ENCODE measurements at regions not wholly inside any gene's neighbourhood (a gene's known extent, or its start where the extent isn't known, plus 50 kb on each side); places are given as distances from the start of the nearest gene placed in this dataset.

- intact Hi-C loops (cut with DNase I) = loop anchor here in 1 of 10 donors (10.0 kb wide), 1 partner anchor 316 kb away; the partner anchor contains the start of gene GORAB
- Histone ChIP-seq H3K36me3 (no peaks in the 10 kb centered on the region), H3K27ac (no peak overlapping the region), H3K4me1 (peaks cover 0 to 48% (median 15%) of the 10 kb centered on the region in 12 donors), H3K4me3 (no peak overlapping the region), H3K9me3 (no peaks in the 10 kb centered on the region), H3K27me3 (no peaks in the 10 kb centered on the region)
- no peak for TF ChIP-seq POLR2A (IDR thresholded peaks at IDR 0.05)
- TF ChIP-seq, protein P1, sequence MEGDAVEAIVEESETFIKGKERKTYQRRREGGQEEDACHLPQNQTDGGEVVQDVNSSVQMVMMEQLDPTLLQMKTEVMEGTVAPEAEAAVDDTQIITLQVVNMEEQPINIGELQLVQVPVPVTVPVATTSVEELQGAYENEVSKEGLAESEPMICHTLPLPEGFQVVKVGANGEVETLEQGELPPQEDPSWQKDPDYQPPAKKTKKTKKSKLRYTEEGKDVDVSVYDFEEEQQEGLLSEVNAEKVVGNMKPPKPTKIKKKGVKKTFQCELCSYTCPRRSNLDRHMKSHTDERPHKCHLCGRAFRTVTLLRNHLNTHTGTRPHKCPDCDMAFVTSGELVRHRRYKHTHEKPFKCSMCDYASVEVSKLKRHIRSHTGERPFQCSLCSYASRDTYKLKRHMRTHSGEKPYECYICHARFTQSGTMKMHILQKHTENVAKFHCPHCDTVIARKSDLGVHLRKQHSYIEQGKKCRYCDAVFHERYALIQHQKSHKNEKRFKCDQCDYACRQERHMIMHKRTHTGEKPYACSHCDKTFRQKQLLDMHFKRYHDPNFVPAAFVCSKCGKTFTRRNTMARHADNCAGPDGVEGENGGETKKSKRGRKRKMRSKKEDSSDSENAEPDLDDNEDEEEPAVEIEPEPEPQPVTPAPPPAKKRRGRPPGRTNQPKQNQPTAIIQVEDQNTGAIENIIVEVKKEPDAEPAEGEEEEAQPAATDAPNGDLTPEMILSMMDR (IDR thresholded peaks at IDR 0.05) = no peak
- WGBS, 4 donors = 61 to 93% (median 64%) methylated on average over 3 of the region's 3 CpGs
- DNase-seq (no peak), ATAC-seq (no peak)
These were observed 73.4 kb downstream of the NTMT2 start for GRCh38 chr1:170219163-170219562.

DNA sequence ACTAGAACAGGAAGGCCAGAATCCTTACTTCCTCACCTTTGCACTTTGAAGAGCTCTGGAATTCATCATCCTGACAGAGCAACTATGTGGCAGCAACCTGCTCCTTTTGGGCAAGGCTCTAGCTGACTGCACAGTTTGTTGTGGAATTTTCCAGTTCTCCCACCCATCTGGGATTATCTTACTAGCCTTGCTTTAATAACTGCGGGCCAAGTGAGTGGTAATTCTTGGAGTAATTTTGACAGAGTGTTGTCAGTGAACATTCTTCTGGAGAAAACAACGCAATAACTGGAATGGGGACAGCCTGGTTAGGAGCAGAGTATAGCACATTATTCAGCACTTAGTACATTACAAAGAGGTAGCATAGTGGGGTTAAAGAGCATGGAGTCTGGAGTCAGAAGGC, 75.3 kb downstream of the NTMT2 start:
- Histone ChIP-seq H3K4me3 (no peak overlapping the region), H3K9me3 (no peaks in the 10 kb centered on the region), H3K36me3 (no peaks in the 10 kb centered on the region), H3K27ac (peak overlapping the region in 6 of 12 donors; percentile 3 to 36 (median 24)), H3K4me1 (peaks cover 0 to 35% (median 9%) of the 10 kb centered on the region in 12 donors), H3K27me3 (no peaks in the 10 kb centered on the region)
- whole genome bisulfite sequencing, 4 donors = 32 to 42% (median 38%) methylated on average over 2 of the region's 2 CpGs
- no peak for TF ChIP-seq POLR2A (IDR thresholded peaks at IDR 0.05)
- TF ChIP-seq, protein P1 (IDR thresholded peaks at IDR 0.05) = no peak
- peak in 3 of 5 donors; percentile 24 to 39 (median 26) for DNase-seq
- ATAC-seq = peak; percentile 38 to 81 (median 76)
- intact Hi-C loops (cut with DNase I) = no loop called here

- DNase-seq (no peak), ATAC-seq (no peak)
- no peak for TF ChIP-seq POLR2A (IDR thresholded peaks at IDR 0.05)
- TF ChIP-seq, protein P1 (IDR thresholded peaks at IDR 0.05) = no peak
- intact Hi-C loops (cut with DNase I) = no loop called here
- WGBS, 4 donors = 70 to 81% (median 76%) methylated on average over 2 of the region's 2 CpGs
- H3K4me3 ChIP-seq = no peak overlapping the region
- H3K27ac ChIP-seq = peak overlapping the region in 4 of 12 donors; percentile 15 to 27 (median 24)
- peaks cover 0 to 35% (median 9%) of the 10 kb centered on the region in 12 donors for H3K4me1 ChIP-seq
- no peaks in the 10 kb centered on the region for H3K36me3 ChIP-seq
- no peaks in the 10 kb centered on the region for H3K27me3 ChIP-seq
- no peaks in the 10 kb centered on the region for H3K9me3 ChIP-seq
These were observed 75.7 kb downstream of the NTMT2 start for GRCh38 chr1:170221495-170221894.

GRCh38 chr1:170224469-170224868, 78.7 kb downstream of the NTMT2 start:
- TF ChIP-seq, protein P1 (IDR thresholded peaks at IDR 0.05) = no peak
- no peak for TF ChIP-seq POLR2A (IDR thresholded peaks at IDR 0.05)
- WGBS, 4 donors = 44 to 62% (median 57%) methylated on average over 3 of the region's 3 CpGs
- Histone ChIP-seq H3K4me1 (peaks cover 0 to 28% (median 7%) of the 10 kb centered on the region in 12 donors), H3K27me3 (no peaks in the 10 kb centered on the region), H3K27ac (peak overlapping the region in 4 of 12 donors; percentile 25 to 47 (median 39)), H3K36me3 (no peaks in the 10 kb centered on the region), H3K9me3 (no peaks in the 10 kb centered on the region), H3K4me3 (no peak overlapping the region)
- no peak for DNase-seq
- ATAC-seq = peak in 2 of 4 donors; percentile 35 to 66
- intact Hi-C loops (cut with DNase I) = no loop called here

Data from heart left ventricle (tissue), 16 donors.